ENCODE measurements at regions not wholly inside any gene's neighbourhood (a gene's known extent, or its start where the extent isn't known, plus 50 kb on each side); places are given as distances from the start of the nearest gene placed in this dataset.

- no peaks in the 10 kb centered on the region for H3K36me3 ChIP-seq (ENCODE audit: insufficient read depth)
- no peaks in the 10 kb centered on the region for H3K4me1 ChIP-seq (ENCODE audit: low read depth, poor library complexity, severe bottlenecking)
- H3K4me2 ChIP-seq: no peak overlapping the region
- no peak for TF ChIP-seq CTCF (conservative IDR thresholded peaks at IDR 0.05; ENCODE audit: low read depth, low read length)
- no peak overlapping the region for H3K4me3 ChIP-seq (IDR thresholded peaks at IDR 0.05; ENCODE audit: insufficient read depth, low read depth, low read length)
- no peak overlapping the region for H2AFZ ChIP-seq (ENCODE audit: low read depth)
- H4K20me1 ChIP-seq (ENCODE audit: insufficient read depth): no peaks in the 10 kb centered on the region
- no peak overlapping the region for H3K9ac ChIP-seq
- no peaks in the 10 kb centered on the region for H3K27me3 ChIP-seq (ENCODE audit: insufficient read depth, low read depth)
- no peak overlapping the region for H3K27ac ChIP-seq
- H3K79me2 ChIP-seq (ENCODE audit: insufficient read depth, low read depth): no peaks in the 10 kb centered on the region
Observed at GRCh38 chr2:19207452-19207851, 151.0 kb downstream of the OSR1 start.

- Histone ChIP-seq H3K36me3 (ENCODE audit: insufficient read depth) (no peaks in the 10 kb centered on the region), H3K79me2 (ENCODE audit: insufficient read depth, low read depth) (no peaks in the 10 kb centered on the region), H3K4me3 (IDR thresholded peaks at IDR 0.05; ENCODE audit: insufficient read depth, low read depth, low read length) (no peak overlapping the region), H4K20me1 (ENCODE audit: insufficient read depth) (no peaks in the 10 kb centered on the region), H3K9ac (no peak overlapping the region), H2AFZ (ENCODE audit: low read depth) (no peak overlapping the region), H3K4me1 (ENCODE audit: low read depth, poor library complexity, severe bottlenecking) (no peaks in the 10 kb centered on the region), H3K27me3 (ENCODE audit: insufficient read depth, low read depth) (no peaks in the 10 kb centered on the region), H3K4me2 (no peak overlapping the region), H3K27ac (no peak overlapping the region)
- no peak for TF ChIP-seq CTCF (conservative IDR thresholded peaks at IDR 0.05; ENCODE audit: low read depth, low read length)
Observed at GRCh38 chr2:19205983-19206533, 152.4 kb downstream of the OSR1 start.

GRCh38 chr2:19203866-19204265 lies 154.6 kb downstream of the OSR1 start:
- no peaks in the 10 kb centered on the region for H3K4me1 ChIP-seq (ENCODE audit: low read depth, poor library complexity, severe bottlenecking)
- H3K27me3 ChIP-seq (ENCODE audit: insufficient read depth, low read depth): no peaks in the 10 kb centered on the region
- no peak overlapping the region for H3K4me3 ChIP-seq (IDR thresholded peaks at IDR 0.05; ENCODE audit: insufficient read depth, low read depth, low read length)
- H4K20me1 ChIP-seq (ENCODE audit: insufficient read depth): no peaks in the 10 kb centered on the region
- TF ChIP-seq CTCF (conservative IDR thresholded peaks at IDR 0.05; ENCODE audit: low read depth, low read length): no peak
- no peak overlapping the region for H2AFZ ChIP-seq (ENCODE audit: low read depth)
- no peaks in the 10 kb centered on the region for H3K79me2 ChIP-seq (ENCODE audit: insufficient read depth, low read depth)
- H3K36me3 ChIP-seq (ENCODE audit: insufficient read depth): no peaks in the 10 kb centered on the region
- H3K4me2 ChIP-seq: no peak overlapping the region
- H3K27ac ChIP-seq: no peak overlapping the region
- H3K9ac ChIP-seq: no peak overlapping the region

- Histone ChIP-seq H3K4me3 (IDR thresholded peaks at IDR 0.05; ENCODE audit: insufficient read depth, low read depth, low read length) (no peak overlapping the region), H3K9ac (no peak overlapping the region), H3K4me2 (no peak overlapping the region), H3K4me1 (ENCODE audit: low read depth, poor library complexity, severe bottlenecking) (no peaks in the 10 kb centered on the region), H3K27ac (no peak overlapping the region), H3K79me2 (ENCODE audit: insufficient read depth, low read depth) (no peaks in the 10 kb centered on the region), H4K20me1 (ENCODE audit: insufficient read depth) (no peaks in the 10 kb centered on the region), H3K27me3 (ENCODE audit: insufficient read depth, low read depth) (no peaks in the 10 kb centered on the region), H2AFZ (ENCODE audit: low read depth) (no peak overlapping the region), H3K36me3 (ENCODE audit: insufficient read depth) (no peaks in the 10 kb centered on the region)
- no peak for TF ChIP-seq CTCF (conservative IDR thresholded peaks at IDR 0.05; ENCODE audit: low read depth, low read length)
Observed at GRCh38 chr2:19201911-19202462, 156.4 kb downstream of the OSR1 start.
